NCI-H1694 (cell line): ENCODE measurements at regions not wholly inside any gene's neighbourhood (a gene's known extent, or its start where the extent isn't known, plus 50 kb on each side); places are given as distances from the start of the nearest gene placed in this dataset.
"Not testable (repeated sequence)": the region's sequence is repeated elsewhere in the genome, so short reads cannot be mapped to it uniquely, and the experiment has no call there.

Experiments used
- DNase-seq: peaks from one replicate; lab custom pipeline; 2025; lab: John Stamatoyannopoulos, UW

DNA sequence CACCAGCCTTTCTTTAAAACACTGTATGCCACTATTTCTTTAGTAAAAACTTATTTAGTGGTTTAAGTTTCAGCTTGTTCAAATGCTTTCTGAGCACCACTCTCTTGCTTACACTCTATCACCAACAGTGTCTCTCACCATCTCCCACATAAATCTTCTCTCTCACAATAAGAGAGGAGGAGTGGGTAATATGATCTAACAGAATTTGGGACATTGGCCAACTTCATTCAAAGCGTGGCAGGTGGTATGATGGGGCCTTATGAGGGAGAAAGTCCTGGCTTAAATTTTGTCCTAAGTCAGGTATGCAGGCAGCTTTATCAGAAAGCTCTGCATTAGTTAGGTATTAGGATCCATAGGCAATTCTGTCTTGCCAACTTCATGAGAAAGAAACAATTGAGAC is 1132.5 kb downstream of the TUSC7 start:
- peak; percentile 6 for DNase-seq

DNA sequence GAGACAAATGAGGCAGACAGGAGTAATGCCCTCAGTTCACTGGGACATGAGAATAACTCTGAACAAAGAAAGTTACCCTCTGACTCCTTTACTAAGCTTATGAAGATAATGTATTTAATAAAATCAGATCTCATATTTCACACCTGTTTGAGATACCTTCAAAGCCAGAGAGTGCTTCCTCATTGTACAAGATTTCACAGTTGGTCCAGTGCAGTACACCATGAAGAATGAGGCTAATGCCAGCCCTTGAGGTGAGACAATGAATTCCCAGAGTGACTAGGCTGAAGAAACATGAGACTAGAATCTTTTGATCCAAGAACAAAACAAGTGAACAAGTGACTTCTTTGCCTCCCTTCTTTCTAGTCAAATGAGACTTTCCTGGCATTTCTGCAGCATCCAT is 1133.8 kb downstream of the TUSC7 start:
- no peak for DNase-seq

DNA sequence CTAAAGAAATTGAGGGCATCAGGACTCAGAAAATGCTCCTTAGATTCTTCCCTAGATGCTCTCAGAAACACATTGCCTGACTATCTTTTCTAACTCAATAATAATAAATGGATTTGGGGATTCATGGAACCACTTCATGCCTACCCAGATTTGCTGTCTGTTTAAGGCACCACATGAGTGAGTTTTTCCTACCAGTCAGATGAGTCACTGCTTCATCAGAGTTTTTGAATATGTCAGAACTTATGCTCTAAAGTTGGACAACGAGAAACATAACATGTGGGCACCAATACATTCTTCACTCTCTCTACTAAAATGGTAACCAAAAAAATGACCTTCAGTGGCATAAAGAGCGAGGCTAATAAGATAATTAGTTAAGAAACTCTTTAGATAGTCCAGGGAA is 1135.1 kb downstream of the TUSC7 start:
- DNase-seq: no peak

DNA sequence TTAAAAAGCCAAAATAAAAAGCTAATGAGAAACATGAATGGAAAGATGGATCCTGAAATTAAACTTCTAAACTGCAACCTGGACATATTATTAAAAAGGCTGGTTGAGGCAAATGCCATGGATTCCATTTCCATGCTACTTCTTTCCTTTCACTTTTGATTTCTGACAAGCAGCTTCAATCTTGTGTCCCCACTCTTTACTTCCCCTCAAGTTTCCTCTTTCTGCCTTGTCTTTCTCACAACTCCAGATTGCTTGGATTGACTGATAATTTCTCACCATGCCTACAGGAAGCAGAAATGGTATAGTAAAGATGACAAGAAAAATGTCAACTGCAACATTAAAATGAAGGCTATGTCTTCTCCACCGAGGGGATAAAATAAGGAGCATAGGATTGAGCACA is 1136.7 kb downstream of the TUSC7 start:
- no peak for DNase-seq

DNA sequence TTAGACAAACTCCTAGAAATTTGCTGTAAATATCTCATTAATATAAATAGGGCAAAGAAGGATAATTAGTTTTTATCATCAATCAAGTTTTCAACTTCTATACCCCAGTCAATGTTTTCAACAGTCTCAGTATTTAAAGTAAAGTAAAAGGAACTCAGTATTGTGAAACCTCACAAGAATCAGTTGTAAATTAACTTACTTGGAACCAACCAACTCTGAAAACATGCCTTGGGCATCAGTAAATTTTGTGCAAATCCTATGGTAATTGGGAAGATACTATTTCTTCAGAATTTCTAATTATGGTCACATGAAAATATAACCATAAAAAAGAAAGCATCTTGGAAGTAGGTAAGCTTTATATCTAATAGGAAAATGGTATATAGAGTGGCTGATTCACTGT is 1139.0 kb downstream of the TUSC7 start:
- DNase-seq: no peak

DNA sequence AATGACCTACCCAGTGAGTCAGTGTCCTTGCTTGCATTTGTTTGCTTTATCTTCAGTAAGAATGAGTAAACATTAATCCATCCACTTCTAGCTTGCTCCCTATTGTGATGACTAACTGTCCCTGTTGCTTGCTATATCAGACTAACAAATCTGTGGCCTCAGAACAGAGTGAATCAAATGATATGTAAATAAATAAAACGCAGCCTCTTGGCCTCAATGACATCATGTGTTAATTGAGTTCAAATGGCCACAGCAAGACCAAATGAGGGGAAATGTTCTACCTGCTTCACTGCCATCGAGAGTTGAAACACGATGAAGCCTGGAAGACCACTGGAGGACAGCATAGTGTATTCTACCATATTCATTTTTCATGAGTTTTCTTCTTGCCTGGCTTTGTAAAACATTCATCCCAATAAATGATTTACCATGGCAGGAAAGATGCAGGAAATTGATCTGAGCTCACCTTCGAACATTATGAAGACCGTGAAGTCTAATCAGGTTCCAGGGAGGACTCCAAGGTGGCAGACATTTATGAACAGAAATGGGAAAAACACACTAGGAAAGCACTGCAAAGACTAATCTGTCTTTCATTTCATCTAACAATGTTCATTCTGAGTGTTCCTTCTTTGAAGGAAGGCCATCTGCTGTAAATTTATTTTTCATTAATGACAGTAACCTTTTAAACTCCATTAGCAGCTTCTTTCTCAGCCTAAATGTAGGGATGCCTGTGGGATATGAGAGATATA is 1144.5 kb downstream of the TUSC7 start:
- DNase-seq: no peak

DNA sequence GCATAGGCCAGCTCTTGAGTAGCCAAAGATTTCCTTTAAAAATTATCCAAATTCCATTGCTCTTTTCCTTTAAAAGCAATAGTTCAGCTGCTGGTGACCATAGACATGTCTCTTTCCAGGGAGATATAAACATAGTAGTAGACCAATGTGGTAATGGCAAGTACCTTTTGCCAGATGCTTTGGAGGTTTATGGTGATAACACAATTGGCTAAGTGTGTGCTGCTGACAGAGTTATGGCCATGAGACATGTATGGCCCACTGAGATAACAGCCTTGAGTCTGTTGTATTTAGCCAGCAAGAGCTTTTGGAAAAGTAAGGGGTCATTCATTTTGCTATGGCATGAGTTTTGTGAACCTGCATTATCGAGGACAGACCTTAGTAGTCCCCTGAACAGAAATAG is 1146.8 kb downstream of the TUSC7 start:
- no peak for DNase-seq

DNA sequence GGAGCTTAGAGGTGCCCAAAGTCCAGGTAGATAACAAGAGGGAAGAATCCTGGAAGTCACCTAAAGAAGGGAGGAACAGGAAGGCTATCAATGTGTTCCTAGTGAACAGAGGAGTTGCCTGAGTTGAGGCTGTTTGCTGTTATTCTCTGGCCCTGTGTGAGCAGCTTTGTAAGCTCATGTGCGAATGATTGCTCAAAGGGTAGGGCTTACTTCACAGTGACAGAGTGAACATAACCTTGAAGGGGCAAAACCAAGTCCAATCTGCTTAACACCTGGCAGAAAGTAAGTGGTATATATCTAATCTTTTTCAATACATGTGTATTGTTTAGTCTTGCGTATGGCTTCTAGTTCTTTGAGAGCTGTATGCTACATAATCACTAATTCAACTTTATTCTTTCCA is 1153.6 kb downstream of the TUSC7 start:
- no peak for DNase-seq

DNA sequence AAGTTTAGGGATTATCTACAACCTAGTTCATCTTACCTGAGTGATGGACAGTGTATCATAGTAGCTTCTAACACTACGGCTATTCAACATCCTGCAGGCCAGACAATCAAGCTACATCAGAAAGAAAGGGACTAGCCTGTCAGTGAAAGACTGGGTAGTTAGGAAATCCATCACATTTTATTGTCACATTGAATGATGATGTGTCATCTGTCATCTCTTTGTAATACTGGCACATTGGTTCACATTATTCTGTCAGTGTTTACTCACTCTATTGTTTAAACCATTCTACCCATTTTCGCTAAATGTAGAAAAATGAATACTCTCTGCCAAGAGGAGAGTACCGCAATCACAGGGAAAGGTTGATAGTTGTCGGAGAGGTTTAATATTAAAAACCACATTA is 1155.8 kb downstream of the TUSC7 start:
- no peak for DNase-seq

DNA sequence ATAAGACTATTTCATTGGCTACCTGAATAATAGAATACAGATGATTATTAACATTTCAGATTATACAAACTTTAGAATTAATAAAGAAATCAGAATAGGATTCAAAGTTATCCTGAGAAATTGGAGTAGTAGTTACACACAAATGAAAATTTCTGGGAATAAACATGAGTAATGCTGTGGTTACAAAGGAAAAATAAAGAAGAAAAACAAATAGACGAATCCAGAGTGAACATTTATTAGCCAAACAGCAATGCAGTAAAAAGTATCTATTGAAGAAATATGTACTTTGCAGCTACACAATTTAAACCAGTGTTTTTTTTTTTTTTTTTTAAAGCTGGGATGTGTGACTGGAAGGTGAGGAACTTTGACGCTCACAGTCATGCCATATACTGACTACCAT is 1159.2 kb downstream of the TUSC7 start:
- no peak for DNase-seq

DNA sequence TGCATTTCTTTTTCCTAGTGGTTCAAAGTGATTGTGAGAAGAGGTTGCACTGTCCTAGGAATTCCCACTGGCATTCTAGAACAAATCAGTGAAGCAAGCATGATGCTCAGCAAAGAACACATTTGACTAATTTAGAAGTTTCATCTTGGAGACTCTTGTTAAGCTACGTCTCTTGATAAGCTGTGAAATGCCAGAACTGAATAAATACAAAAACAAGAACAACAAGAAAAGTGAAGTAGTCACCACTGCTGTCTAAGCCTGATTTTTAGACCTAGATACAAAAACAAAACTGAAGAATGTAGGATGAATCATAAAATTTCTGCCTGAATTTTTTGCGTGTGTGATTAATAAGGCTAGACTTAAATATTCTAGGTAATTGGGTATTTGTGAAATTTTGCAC is 1162.4 kb downstream of the TUSC7 start:
- DNase-seq: no peak

DNA sequence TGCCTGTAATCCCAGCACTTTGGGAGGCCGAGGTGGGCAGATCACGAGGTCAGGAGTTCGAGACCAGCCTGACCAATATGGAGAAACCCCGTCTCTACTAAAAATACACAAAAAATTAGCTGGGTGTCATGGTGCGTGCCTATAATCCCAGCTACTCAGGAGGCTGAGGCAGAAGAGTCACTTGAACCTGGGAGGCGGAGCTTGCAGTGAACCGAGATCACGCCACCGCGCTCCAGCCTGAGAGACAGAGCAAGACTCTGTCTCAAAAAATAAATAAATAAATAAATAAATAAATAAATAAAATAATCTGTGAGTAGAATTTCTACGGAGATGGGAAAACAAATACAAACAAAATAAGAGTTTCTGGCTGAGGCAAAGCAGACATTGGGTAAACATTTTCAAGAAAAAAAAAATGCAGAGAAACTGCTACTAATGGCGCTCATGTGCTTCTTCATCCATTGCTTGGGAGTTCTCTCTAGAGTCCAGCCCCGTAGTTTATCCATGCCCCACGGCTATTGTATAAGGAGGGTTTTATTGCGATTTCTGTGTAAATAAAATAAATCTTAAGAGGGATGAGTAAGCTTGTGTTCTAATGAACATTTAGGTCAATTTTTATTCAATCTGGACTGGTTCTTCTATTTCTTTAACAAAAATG is 1161.9 kb downstream of the IGSF11 start:
- not testable (repeated sequence) for DNase-seq

DNA sequence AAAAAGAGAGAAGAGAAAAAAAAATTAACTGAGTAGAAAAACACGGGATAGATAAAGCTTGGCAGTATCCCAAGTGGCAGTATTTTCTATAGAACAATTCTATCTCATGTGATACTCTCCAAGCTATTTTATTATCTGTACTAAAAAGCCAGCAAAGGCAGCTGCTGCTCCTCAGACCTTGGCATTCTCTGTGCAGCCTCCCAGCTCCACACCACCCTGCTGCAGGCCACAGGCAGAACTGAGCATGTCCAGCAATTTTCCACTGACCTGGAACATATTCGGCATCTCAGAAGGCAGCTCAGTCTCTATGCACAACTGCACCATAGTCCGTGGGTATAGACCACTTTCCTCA is 1161.4 kb downstream of the IGSF11 start:
- no peak for DNase-seq

DNA sequence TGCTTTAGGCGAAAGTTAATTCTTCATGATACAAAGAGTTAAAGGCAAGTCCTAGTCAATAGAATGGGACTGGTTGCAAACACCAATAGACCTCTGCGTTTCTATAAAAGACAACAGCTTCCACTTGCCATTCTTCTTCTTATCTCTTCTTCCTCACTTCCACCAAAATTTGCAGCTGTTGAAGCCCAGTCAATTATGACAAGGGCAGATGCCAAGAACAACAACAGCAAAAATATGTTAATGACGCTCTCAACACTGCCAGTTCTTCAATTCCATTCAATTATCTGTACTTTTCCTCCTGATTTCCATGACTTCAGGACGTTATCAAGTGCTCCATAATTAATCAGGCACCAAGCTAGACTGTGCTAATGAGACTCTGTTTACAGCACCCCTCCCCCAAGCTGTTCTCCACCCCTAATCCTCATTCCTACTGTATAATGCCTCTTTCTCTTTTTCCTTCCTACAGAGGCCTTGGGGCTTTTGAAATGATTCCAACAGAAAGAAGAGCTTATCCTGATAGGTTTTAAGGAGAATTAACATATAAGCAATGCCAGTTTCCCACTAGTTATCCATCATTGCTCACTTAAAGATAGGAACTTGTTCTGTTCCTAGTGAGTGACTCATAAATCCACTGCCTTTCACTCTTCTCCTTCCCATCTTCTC is 1160.5 kb downstream of the IGSF11 start:
- DNase-seq: no peak

DNA sequence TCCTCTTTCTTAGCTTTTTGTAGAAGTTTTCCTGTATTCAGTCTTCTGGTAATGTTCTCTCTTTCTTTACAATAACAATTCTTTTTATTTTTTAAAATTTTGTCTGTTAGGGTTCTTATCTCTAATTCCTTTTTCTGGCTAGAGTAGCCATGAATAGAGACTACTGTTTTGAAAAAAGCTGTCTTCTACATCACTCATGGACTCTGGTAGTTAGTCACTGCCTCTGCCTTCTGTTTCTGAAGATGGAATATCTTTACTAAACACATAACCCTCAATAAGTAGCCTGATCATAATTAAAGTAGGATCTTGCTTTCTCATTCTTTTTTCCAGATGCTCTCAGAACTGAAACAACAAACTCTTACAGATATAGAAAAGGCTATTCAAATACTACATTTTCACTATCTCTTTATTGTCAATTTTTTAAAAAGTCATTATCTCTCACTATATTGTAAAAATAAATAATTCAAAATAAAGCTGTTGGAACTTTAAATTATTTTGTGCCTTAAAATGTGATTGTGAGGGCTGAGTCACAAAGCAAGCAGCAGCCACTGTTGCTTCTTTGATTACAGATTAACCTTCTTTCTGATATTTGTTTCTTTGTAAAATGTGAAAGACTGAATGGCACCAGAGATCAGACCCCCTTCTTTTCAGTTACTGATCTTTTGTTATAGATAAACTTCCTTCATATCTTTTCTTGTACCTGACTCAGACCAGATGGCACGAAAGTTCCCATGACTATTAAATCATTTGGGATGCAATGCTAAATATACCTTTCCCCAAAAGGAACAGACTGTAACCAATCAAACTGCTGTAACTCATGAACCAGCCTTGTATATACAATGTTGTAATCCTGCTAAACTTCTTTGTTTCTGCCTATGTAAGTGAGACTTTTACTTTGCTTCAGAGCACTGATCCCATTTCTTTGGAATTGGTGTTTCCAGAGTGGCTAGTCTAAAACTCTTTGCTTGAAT is 1159.5 kb downstream of the IGSF11 start:
- DNase-seq: no peak

DNA sequence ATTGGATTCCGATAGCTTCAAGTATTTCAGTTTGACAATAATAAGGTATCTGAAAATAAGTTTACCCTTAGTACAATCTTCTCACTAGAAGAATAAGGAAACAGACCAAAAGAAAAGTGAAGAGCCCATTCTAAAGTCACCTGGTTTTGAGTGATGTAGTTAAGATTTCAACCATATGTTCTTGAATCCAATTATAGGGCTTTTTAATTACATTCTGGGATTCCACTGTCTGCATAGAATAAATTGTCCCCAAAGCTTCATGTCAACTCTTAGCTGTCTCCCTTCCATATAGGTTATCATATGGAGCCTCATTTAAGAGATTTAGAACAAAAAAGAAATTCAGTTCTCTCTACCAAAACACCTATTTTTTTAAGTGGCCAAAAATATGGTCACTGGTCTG is 1158.8 kb downstream of the IGSF11 start:
- DNase-seq: no peak

DNA sequence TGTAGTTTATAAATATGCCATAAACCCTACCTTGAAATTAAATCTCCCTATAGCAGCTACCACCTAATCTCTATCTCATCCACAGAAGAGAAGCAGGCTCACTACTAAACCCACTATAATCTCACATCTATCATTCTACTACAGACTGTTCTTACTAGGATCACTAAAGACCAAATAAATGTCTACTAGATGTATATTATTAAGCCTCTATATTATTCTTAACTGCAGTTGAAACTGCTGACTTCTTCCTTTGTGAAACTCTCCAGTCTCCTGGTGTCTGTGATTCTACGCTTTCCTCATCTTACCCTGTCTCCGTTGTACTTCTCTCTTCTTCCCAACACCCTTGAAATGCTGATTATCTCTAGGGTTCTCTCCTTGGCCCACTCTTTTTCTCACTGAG is 1154.0 kb downstream of the IGSF11 start:
- DNase-seq: no peak

DNA sequence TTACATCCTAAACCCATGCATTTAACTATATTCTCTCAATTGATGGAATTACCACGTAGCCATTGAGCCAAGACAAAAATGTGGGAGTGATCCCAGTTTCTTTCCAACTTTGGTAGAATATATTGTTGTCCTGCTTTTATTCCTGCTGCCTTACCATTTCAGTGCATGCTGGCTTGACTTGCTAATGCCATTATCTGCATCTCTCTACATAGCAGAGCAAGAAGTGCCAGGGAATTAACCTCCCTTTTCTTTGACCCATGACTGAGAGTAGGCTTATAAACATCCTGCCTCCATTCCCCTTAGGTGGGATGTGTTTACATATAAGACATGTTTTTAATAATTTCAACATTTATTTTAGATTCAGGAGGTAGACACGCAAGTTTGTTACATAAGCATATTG is 1153.4 kb downstream of the IGSF11 start:
- DNase-seq: no peak

DNA sequence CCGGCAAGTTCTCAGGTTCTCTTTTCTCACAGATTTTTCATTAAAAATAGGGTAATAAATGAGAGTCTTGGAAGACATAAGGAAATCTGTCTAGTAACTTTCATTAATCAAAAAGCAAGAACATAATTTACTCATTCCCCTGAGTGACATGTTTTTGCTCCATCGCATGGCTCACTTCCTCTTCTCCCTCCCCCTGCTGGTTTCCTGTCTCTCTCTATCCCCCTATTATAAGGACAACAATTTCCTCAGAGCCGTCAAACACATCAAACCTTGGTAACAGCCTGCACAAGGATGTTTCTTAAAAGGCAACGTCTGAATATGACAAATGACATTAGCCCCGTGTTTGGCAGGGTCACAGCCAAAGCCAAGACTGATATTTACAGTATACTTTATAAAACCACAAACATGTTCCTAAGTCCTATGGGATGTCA is 1149.6 kb downstream of the IGSF11 start:
- no peak for DNase-seq

DNA sequence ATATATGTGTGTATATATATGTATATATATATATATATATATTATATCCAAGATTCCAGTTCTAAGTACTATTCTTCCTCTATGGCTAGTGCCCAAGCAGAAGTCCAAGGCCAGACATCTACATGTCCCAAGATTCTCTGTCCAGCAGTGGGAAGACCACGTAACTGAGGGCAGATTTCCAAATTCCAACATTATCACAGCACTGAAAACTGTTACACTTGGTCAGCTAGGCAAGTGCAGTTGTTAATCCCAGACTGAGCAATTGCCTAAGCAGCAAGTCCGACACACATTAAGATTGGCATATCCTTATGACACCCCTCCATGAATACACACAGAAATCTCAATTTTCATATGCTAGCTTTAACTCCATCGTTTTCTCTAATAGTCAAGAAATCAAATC is 1148.5 kb downstream of the IGSF11 start:
- DNase-seq: no peak

DNA sequence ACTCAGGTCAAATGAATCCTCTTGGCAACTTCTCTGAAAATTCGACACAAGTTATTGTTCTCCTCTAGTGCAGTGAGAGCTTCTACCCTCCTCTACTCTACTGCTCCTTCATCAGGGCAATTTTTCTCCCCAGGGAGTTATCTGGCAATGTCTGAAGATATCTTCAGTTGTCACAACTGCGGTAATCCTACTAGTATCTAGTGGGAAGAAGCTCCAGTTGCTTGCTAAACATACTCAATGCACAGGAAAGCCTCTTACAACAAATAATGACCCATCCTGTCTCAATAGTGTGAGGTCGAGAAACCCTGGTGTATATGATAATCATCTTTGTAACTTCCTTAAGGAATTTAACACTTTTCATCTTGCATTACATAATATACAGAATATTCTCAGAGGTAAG is 1147.6 kb downstream of the IGSF11 start:
- DNase-seq: no peak

DNA sequence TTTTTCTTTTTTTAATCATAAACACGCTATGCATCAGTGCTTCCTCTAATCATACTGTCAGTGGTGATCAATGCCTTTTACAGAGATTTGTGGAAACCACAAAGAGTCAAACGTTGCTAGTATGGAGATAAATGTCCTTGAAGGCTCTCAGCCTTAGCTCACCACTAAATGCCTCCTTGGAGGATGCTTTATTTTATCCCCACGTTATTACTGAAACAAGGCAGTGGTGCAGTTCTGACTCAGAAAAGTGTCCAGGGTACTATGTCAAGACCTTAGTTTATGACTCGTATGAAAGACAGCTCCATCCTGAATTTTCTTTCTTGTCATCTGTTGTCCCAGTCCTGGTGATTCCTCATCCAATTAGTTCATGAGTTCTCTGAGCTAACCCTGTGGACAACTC is 1146.7 kb downstream of the IGSF11 start:
- DNase-seq: no peak
